ENCODE measurements at regions not wholly inside any gene's neighbourhood (a gene's known extent, or its start where the extent isn't known, plus 50 kb on each side); places are given as distances from the start of the nearest gene placed in this dataset.

DNA sequence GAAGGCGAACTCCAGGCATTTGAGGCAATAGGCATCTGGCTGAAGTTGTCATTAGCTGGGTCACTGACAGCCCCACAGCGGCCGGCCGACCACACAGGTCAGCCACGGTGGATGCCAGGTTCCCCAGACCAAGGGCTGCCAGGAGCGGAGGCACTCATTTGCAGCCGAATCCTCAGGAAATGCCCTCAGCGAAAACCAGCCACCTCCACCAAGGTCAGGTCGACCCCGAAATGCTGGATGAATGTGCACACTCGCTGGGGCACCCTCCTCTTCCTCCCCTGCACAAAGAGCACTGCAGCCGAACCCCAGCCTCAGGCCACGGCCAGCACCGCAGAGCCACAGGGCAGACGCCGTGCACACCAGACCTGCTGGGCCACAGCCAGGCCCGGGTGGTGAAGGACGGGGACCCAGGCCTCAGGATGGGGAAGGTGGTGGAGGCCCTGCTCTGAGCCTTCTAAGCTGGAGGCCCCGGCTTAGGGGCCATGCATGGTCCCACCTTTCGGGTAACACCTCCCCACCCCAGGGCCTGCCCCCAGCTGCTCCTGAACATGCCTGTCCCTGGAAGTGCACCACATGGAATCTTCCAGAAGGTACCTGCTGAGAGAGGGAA is 206.0 kb downstream of the BRD1 start:
- no peaks in the 10 kb centered on the region for H3F3A ChIP-seq (ENCODE audit: insufficient read depth)
- no peak overlapping the region for H3K9ac ChIP-seq (ENCODE audit: low read length)
- no peaks in the 10 kb centered on the region for H3K79me2 ChIP-seq (ENCODE audit: insufficient read depth, low read length)
- no peaks in the 10 kb centered on the region for H3K27me3 ChIP-seq (ENCODE audit: low read length)
- no peak overlapping the region for H3K4me3 ChIP-seq (ENCODE audit: insufficient read depth, low read length, poor library complexity, severe bottlenecking)
- no peaks in the 10 kb centered on the region for H3K36me3 ChIP-seq (ENCODE audit: low read length)
- no peak overlapping the region for H3K27ac ChIP-seq (ENCODE audit: low read depth, low read length)
- H3K4me2 ChIP-seq (ENCODE audit: low read depth, low read length, poor library complexity, severe bottlenecking): no peak overlapping the region
- no peaks in the 10 kb centered on the region for H3K9me2 ChIP-seq (replicated peaks; ENCODE audit: insufficient read depth, low read length)
- H4K20me1 ChIP-seq (ENCODE audit: low read depth, low read length): no peaks in the 10 kb centered on the region
- H3K9me3 ChIP-seq (ENCODE audit: insufficient read depth, low read length): no peaks in the 10 kb centered on the region
- no peak overlapping the region for H2AFZ ChIP-seq (ENCODE audit: low read depth, low read length, severe bottlenecking)
- TF ChIP-seq EZH2phosphoT487 (conservative IDR thresholded peaks at IDR 0.05; ENCODE audit: low read length): no peak
- TF ChIP-seq, protein P1, sequence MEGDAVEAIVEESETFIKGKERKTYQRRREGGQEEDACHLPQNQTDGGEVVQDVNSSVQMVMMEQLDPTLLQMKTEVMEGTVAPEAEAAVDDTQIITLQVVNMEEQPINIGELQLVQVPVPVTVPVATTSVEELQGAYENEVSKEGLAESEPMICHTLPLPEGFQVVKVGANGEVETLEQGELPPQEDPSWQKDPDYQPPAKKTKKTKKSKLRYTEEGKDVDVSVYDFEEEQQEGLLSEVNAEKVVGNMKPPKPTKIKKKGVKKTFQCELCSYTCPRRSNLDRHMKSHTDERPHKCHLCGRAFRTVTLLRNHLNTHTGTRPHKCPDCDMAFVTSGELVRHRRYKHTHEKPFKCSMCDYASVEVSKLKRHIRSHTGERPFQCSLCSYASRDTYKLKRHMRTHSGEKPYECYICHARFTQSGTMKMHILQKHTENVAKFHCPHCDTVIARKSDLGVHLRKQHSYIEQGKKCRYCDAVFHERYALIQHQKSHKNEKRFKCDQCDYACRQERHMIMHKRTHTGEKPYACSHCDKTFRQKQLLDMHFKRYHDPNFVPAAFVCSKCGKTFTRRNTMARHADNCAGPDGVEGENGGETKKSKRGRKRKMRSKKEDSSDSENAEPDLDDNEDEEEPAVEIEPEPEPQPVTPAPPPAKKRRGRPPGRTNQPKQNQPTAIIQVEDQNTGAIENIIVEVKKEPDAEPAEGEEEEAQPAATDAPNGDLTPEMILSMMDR (IDR thresholded peaks at IDR 0.05; ENCODE audit: insufficient read depth, low read length, poor library complexity, severe bottlenecking): no peak

DNA sequence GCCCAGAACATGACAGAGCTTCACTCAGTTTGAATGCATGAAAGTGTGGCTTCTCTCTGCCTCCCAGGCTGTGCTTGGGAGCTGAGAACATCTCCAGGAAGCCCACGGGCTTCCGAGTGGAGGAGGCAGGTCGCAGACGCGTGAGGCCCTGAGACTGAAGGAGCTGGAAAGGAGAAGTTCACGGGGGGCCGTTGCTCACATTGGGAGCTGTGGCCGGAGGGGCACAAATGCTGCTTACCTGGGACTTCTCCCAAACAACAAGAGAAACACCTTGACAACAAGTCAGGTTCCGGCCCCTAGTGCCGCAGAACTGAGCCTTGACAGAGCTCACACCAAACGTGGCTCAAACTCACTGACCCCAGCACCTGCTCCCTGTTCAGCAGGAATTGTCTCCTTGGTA is 207.0 kb downstream of the BRD1 start:
- no peaks in the 10 kb centered on the region for H3F3A ChIP-seq (ENCODE audit: insufficient read depth)
- TF ChIP-seq, protein P1 (IDR thresholded peaks at IDR 0.05; ENCODE audit: insufficient read depth, low read length, poor library complexity, severe bottlenecking): no peak
- no peak for TF ChIP-seq EZH2phosphoT487 (conservative IDR thresholded peaks at IDR 0.05; ENCODE audit: low read length)
- H3K9ac ChIP-seq (ENCODE audit: low read length): no peak overlapping the region
- no peaks in the 10 kb centered on the region for H3K9me2 ChIP-seq (replicated peaks; ENCODE audit: insufficient read depth, low read length)
- H3K27me3 ChIP-seq (ENCODE audit: low read length): no peaks in the 10 kb centered on the region
- no peaks in the 10 kb centered on the region for H3K79me2 ChIP-seq (ENCODE audit: insufficient read depth, low read length)
- H4K20me1 ChIP-seq (ENCODE audit: low read depth, low read length): no peaks in the 10 kb centered on the region
- no peak overlapping the region for H3K27ac ChIP-seq (ENCODE audit: low read depth, low read length)
- no peak overlapping the region for H2AFZ ChIP-seq (ENCODE audit: low read depth, low read length, severe bottlenecking)
- H3K4me2 ChIP-seq (ENCODE audit: low read depth, low read length, poor library complexity, severe bottlenecking): no peak overlapping the region
- no peaks in the 10 kb centered on the region for H3K9me3 ChIP-seq (ENCODE audit: insufficient read depth, low read length)
- H3K36me3 ChIP-seq (ENCODE audit: low read length): no peaks in the 10 kb centered on the region
- H3K4me3 ChIP-seq (ENCODE audit: insufficient read depth, low read length, poor library complexity, severe bottlenecking): no peak overlapping the region

DNA sequence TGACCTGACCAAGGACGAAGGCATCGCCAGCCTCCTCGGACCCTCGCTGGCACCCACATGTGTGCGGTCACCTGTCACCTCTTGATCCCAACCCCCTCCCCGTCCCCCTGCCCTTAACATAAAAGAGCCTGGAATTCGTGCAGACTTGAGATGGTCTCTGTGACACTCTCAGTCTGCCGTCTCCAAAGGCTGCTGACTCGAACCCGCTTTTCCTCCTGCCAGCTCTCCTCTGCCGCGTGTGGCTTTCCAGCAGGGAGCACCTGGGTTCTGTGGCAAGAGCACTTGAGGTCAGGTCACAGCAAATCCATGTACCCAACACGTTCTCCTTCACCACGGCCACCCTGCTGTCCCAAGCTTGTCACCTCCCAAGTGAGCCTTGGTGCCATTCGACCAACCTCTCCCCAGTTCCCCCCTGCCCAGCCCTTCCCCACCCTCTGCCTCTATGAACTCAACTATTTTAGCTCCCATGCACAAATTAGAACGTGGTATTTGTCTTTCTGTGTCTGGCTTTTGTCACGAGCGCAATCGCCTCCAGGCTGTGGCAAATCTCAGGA is 207.6 kb downstream of the BRD1 start:
- H3K4me3 ChIP-seq (ENCODE audit: insufficient read depth, low read length, poor library complexity, severe bottlenecking): no peak overlapping the region
- no peak overlapping the region for H3K27ac ChIP-seq (ENCODE audit: low read depth, low read length)
- no peak for TF ChIP-seq EZH2phosphoT487 (conservative IDR thresholded peaks at IDR 0.05; ENCODE audit: low read length)
- TF ChIP-seq, protein P1 (IDR thresholded peaks at IDR 0.05; ENCODE audit: insufficient read depth, low read length, poor library complexity, severe bottlenecking): no peak
- no peaks in the 10 kb centered on the region for H3K9me3 ChIP-seq (ENCODE audit: insufficient read depth, low read length)
- no peaks in the 10 kb centered on the region for H3K9me2 ChIP-seq (replicated peaks; ENCODE audit: insufficient read depth, low read length)
- H3K79me2 ChIP-seq (ENCODE audit: insufficient read depth, low read length): no peaks in the 10 kb centered on the region
- no peak overlapping the region for H3K4me2 ChIP-seq (ENCODE audit: low read depth, low read length, poor library complexity, severe bottlenecking)
- H3K9ac ChIP-seq (ENCODE audit: low read length): no peak overlapping the region
- no peaks in the 10 kb centered on the region for H3K36me3 ChIP-seq (ENCODE audit: low read length)
- no peaks in the 10 kb centered on the region for H4K20me1 ChIP-seq (ENCODE audit: low read depth, low read length)
- H2AFZ ChIP-seq (ENCODE audit: low read depth, low read length, severe bottlenecking): no peak overlapping the region
- no peaks in the 10 kb centered on the region for H3K27me3 ChIP-seq (ENCODE audit: low read length)
- H3F3A ChIP-seq (ENCODE audit: insufficient read depth): no peaks in the 10 kb centered on the region
